ENCODE measurements at regions not wholly inside any gene's neighbourhood (a gene's known extent, or its start where the extent isn't known, plus 50 kb on each side); places are given as distances from the start of the nearest gene placed in this dataset.

- TF ChIP-seq EZH2 (IDR thresholded peaks at IDR 0.05), result no peak
- no peak for TF ChIP-seq POLR2AphosphoS5 (IDR thresholded peaks at IDR 0.05; ENCODE audit: borderline replicate concordance, low read depth, low read length)
- no peak for TF ChIP-seq FOXP2 (optimal IDR thresholded peaks at IDR 0.05; ENCODE audit: control extremely low read depth, extremely low read length, insufficient read depth)
Observed at GRCh38 chr1:101653482-101653946, 343.2 kb downstream of the OLFM3 start.
